SK-N-SH treated with all-trans-retinoic acid at 6 μM for 48 hours (cell line): ENCODE measurements at regions not wholly inside any gene's neighbourhood (a gene's known extent, or its start where the extent isn't known, plus 50 kb on each side); places are given as distances from the start of the nearest gene placed in this dataset.

Source experiments
- ATAC-seq: fragments of 200-7000 bp; cut with Tn5 transposase; 3 replicates; pipeline ENCODE4 v1.9.1; 2020; ENCODE audit warnings: mild to moderate bottlenecking, moderate library complexity
- ARNTL ChIP-seq: fragments of 450-650 bp; formaldehyde crosslinking; IDR thresholded peaks from 2 replicates; pipeline ENCODE4 v1.5.0; 2020; ENCODE audit warnings: low read depth, mild to moderate bottlenecking, moderate library complexity, borderline replicate concordance
- BACH2 ChIP-seq: fragments of 250-450 bp; sonication (Bioruptor Pico); IDR thresholded peaks from 2 replicates; pipeline ENCODE4 v1.9.0; 2021; ENCODE audit warnings: mild to moderate bottlenecking, borderline replicate concordance
- CREB5 ChIP-seq: fragments of 250-450 bp; sonication (Bioruptor Pico); IDR thresholded peaks from 2 replicates; pipeline ENCODE4 v1.5.1; 2020; ENCODE audit warnings: low read depth, mild to moderate bottlenecking, moderate library complexity
- CSDC2 ChIP-seq: fragments of 250-450 bp; sonication (Bioruptor Pico); IDR thresholded peaks from 2 replicates; pipeline ENCODE4 v1.5.0; 2020; ENCODE audit warnings: mild to moderate bottlenecking, moderate library complexity
- CSRNP3 ChIP-seq: fragments of 250-450 bp; sonication (Bioruptor Pico); IDR thresholded peaks from 2 replicates; pipeline ENCODE4 v1.5.1; 2021; ENCODE audit warnings: mild to moderate bottlenecking, moderate library complexity
- ESRRG ChIP-seq: fragments of 250-450 bp; sonication (Bioruptor Pico); IDR thresholded peaks from 2 replicates; pipeline ENCODE4 v1.6.1; 2021; ENCODE audit warnings: mild to moderate bottlenecking
- GLIS3 ChIP-seq: fragments of 250-450 bp; sonication (Bioruptor Pico); IDR thresholded peaks from 2 replicates; pipeline ENCODE4 v1.5.0; 2020; ENCODE audit warnings: mild to moderate bottlenecking, moderate library complexity
- ISL1 ChIP-seq: fragments of 250-450 bp; sonication (Bioruptor Pico); IDR thresholded peaks from 2 replicates; pipeline ENCODE4 v2.1.2; 2022; ENCODE audit warnings: mild to moderate bottlenecking, moderate library complexity
- OSR1 ChIP-seq: fragments of 250-450 bp; sonication (Bioruptor Pico); IDR thresholded peaks from 2 replicates; pipeline ENCODE4 v1.8.0; 2022; ENCODE audit warnings: moderate library complexity, mild to moderate bottlenecking, inconsistent platforms
- PATZ1 ChIP-seq: fragments of 250-450 bp; sonication (Bioruptor Pico); IDR thresholded peaks from 2 replicates; pipeline ENCODE4 v1.8.0; 2020; ENCODE audit warnings: mild to moderate bottlenecking, moderate library complexity, borderline replicate concordance
- POU6F1 ChIP-seq: fragments of 250-450 bp; sonication (Bioruptor Pico); IDR thresholded peaks from 2 replicates; pipeline ENCODE4 v1.8.0; 2021; ENCODE audit warnings: low read depth, mild to moderate bottlenecking, moderate library complexity, borderline replicate concordance
- PPARA ChIP-seq: fragments of 250-450 bp; sonication (Bioruptor Pico); IDR thresholded peaks from 2 replicates; pipeline ENCODE4 v1.5.0; 2020; ENCODE audit warnings: mild to moderate bottlenecking, borderline replicate concordance
- SNAI2 ChIP-seq: fragments of 250-450 bp; sonication (Bioruptor Pico); IDR thresholded peaks from 2 replicates; pipeline ENCODE4 v1.5.0; 2020; ENCODE audit warnings: mild to moderate bottlenecking, moderate library complexity
- TOX ChIP-seq: fragments of 250-450 bp; sonication (Bioruptor Pico); IDR thresholded peaks from 2 replicates; pipeline ENCODE4 v1.8.0; 2021; ENCODE audit warnings: mild to moderate bottlenecking, moderate library complexity, borderline replicate concordance
- TSHZ2 ChIP-seq: fragments of 250-450 bp; sonication (Bioruptor Pico); IDR thresholded peaks from 2 replicates; pipeline ENCODE4 v1.5.0; 2020; ENCODE audit warnings: mild to moderate bottlenecking, moderate library complexity
- ZC3H10 ChIP-seq: fragments of 250-450 bp; sonication (Bioruptor Pico); IDR thresholded peaks from 2 replicates; pipeline ENCODE4 v1.5.1; 2021; ENCODE audit warnings: mild to moderate bottlenecking, moderate library complexity
- ZFP3 ChIP-seq: fragments of 250-450 bp; sonication (Bioruptor Pico); IDR thresholded peaks from 2 replicates; pipeline ENCODE4 v1.5.0; 2020; ENCODE audit warnings: mild to moderate bottlenecking, moderate library complexity
- ZFP30 ChIP-seq: fragments of 450-650 bp; formaldehyde crosslinking; IDR thresholded peaks from 2 replicates; pipeline ENCODE4 v1.5.0; 2022; ENCODE audit warnings: mild to moderate bottlenecking, moderate library complexity
- ZNF70 ChIP-seq: fragments of 450-650 bp; formaldehyde crosslinking; IDR thresholded peaks from 2 replicates; pipeline ENCODE4 v1.5.0; 2020; ENCODE audit warnings: mild to moderate bottlenecking, moderate library complexity
- ZNF8 ChIP-seq: fragments of 450-650 bp; formaldehyde crosslinking; IDR thresholded peaks from 2 replicates; pipeline ENCODE4 v1.5.0; 2020; ENCODE audit warnings: mild to moderate bottlenecking, moderate library complexity

DNA sequence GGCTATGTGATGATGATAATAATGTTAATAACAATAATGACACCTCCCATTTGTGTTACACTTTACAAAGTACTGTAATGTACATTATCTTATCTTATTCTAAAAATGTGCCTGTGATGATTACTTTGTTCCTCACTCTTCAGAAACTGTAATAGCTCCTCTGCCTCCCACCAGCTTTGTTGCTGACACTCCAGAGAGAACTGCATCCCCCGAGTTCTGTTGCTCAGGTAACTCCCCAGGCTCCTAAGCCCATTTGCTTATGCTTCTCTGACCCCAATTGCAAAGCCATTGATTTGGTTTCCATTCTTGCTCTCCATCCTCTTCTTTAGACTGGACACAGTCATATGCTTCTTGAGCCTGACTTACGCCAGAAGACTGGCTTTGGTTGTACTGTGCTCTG, 319.7 kb downstream of the EPM2A start:
- ATAC-seq = no peak
- no peak for TF ChIP-seq ZFP3 (CRISPR knock-in tag)
- TF ChIP-seq ZFP30 = no peak
- no peak for TF ChIP-seq ARNTL
- TF ChIP-seq SNAI2 (CRISPR knock-in tag) = no peak
- TF ChIP-seq GLIS3 = no peak
- TF ChIP-seq POU6F1 (CRISPR knock-in tag) = no peak
- TF ChIP-seq PPARA = no peak
- TF ChIP-seq TOX = no peak
- no peak for TF ChIP-seq ISL1 (CRISPR knock-in tag)
- no peak for TF ChIP-seq ZNF8 (CRISPR knock-in tag)
- TF ChIP-seq CSDC2 (CRISPR knock-in tag) = no peak
- TF ChIP-seq CSRNP3 (CRISPR knock-in tag) = no peak
- TF ChIP-seq CREB5 = no peak
- no peak for TF ChIP-seq ZNF70 (CRISPR knock-in tag)
- TF ChIP-seq PATZ1 (CRISPR knock-in tag) = no peak
- TF ChIP-seq BACH2 (CRISPR knock-in tag) = no peak
- no peak for TF ChIP-seq ESRRG (CRISPR knock-in tag)
- no peak for TF ChIP-seq OSR1 (CRISPR knock-in tag)
- TF ChIP-seq TSHZ2 (CRISPR knock-in tag) = no peak
- TF ChIP-seq, all 23 proteins: peak for 0

DNA sequence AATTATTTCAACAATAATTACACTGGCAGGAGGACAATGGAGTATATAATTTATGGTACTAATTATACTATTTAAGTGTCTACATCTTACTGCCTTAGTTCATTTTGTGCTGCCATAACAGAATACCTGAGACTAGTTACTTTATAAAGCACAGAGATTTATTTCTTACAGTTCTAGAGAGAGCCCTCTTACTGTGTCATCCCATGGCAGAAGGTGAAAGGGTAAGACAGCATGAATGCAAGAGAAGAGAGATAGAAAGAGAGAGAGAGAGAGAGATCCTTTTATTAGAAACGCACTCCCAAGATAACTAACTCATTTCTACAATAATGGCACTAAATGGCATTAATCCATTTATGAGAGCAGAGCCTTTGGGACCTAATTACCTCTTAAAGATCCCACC, 314.7 kb downstream of the EPM2A start:
- ATAC-seq = no peak
- TF ChIP-seq POU6F1 (CRISPR knock-in tag) (no peak), ISL1 (CRISPR knock-in tag) (no peak), ZNF8 (CRISPR knock-in tag) (no peak), CSDC2 (CRISPR knock-in tag) (no peak), ZC3H10 (CRISPR knock-in tag) (no peak), PPARA (no peak), SNAI2 (CRISPR knock-in tag) (no peak), ZFP30 (no peak), CSRNP3 (CRISPR knock-in tag) (no peak), PATZ1 (CRISPR knock-in tag) (no peak), TSHZ2 (CRISPR knock-in tag) (no peak)
